Adrenal gland (tissue), 9 donors: ENCODE measurements at regions not wholly inside any gene's neighbourhood (a gene's known extent, or its start where the extent isn't known, plus 50 kb on each side); places are given as distances from the start of the nearest gene placed in this dataset.
A peak's percentile ranks its signal among the peaks of the same experiment; 100 is the strongest.

Experiments
- DNase-seq, 7 donors: peaks; one replicate each; pipeline ENCODE4 v3.0.0-alpha.2; 2019 to 2020
- H3K27ac ChIP-seq, 5 donors: fragments of 200-600 bp; sonication (generic) in 4 of 5; 1 replicate in 3 of 5; 2 replicates in 2 of 5; pipeline versions ENCODE4 v1.5.1 to v1.8.0; 2016 to 2020; ENCODE audit warnings: mild to moderate bottlenecking in 1 of 5
- H3K27me3 ChIP-seq: fragments of 200-600 bp; 2 replicates; pipeline ENCODE4 v1.8.0; 2021
- H3K36me3 ChIP-seq, 2 donors: fragments of 200-600 bp; replicated peaks in 1 of 2; 1 replicate in 1 of 2; 2 replicates in 1 of 2; pipeline versions ENCODE4 v1.5.1 to v1.8.0; 2018 to 2022
- H3K4me1 ChIP-seq, 2 donors: fragments of 200-600 bp; replicated peaks in 1 of 2; 1 replicate in 1 of 2; 2 replicates in 1 of 2; pipeline versions ENCODE4 v1.5.1 to v1.8.0; 2018 to 2021
- H3K4me3 ChIP-seq, 4 donors: fragments of 200-600 bp; sonication (generic) in 3 of 4; one replicate each; pipeline ENCODE4 v1.5.1; 2016 to 2018
- H3K9me3 ChIP-seq, 3 donors: fragments of 200-600 bp; sonication (generic) in 1 of 3; replicated peaks in 1 of 3; 1 replicate in 2 of 3; 2 replicates in 1 of 3; pipeline versions ENCODE4 v1.5.1 to v1.8.0; 2016 to 2021
- POLR2A ChIP-seq, 2 donors: fragments of 450-650 bp; IDR thresholded peaks; one replicate each; pipeline ENCODE4 v1.6.1; 2017; ENCODE audit warnings: antibody characterized with exemption in 2 of 2, mild to moderate bottlenecking in 2 of 2, moderate library complexity in 1 of 2
- WGBS, 4 donors: extraction: QIAGEN DNeasy Blood & Tissue Kit in 2 of 4; methylation state at CpG; one replicate each; pipeline versions ENCODE4 v1.1.5 to v1.1.7; 2013 to 2017; 5-methylcytosine and 5-hydroxymethylcytosine counted together
- intact Hi-C, 2 donors: fragments of 100-400 bp; cut with DNase I; formaldehyde crosslinking; loops; one replicate each; pipeline versions ENCODE4 v1.14.1 to v1.15.0; 2022 to 2023
- TF ChIP-seq, protein P1 (sequence below), 6 experiments: fragments of 450-650 bp in 4 of 6; fragments of 200-600 bp in 2 of 6; sonication (generic) in 1 of 6; IDR thresholded peaks; 1 replicate in 5 of 6; 2 replicates in 1 of 6; pipeline versions ENCODE4 v1.5.1 to v1.8.0; 2016 to 2021; ENCODE audit warnings: antibody characterized with exemption in 6 of 6, mild to moderate bottlenecking in 2 of 6, moderate library complexity in 1 of 6
- donor health status: healthy with polysubstance abuse.
- donor health status: Bipolar disorder and iron deficiency.
- donor health status: DM: yes; HTN: yes; CAD: no.
- donor health status: DM: no; HTN: no; CAD: no.
- donor health status: DM: no; HTN: no; CAD: no.

DNA sequence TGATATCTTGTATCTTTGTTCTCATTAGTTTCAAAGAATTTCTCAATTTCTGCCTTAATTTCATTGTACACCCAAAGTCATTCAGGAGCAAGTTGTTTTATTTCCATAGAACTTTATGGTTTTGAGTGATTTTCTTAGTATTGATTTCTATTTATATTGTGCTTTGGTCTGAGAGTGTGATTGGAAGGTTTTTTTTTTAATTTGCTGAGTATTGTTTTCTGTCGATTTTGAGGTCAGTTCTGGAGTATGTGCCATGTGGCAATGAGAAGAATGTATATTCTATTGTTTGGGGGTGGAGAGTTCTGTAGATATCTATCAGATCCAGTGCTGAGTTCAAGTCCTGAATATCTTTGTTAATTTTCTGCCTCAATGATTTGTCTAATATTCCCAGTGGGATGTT, 138.4 kb downstream of the MOBP start:
- Histone ChIP-seq H3K4me3 (no peak overlapping the region), H3K27me3 (no peaks in the 10 kb centered on the region), H3K9me3 (no peaks in the 10 kb centered on the region), H3K27ac (no peak overlapping the region), H3K4me1 (no peaks in the 10 kb centered on the region), H3K36me3 (no peaks in the 10 kb centered on the region)
- intact Hi-C loops = no loop called here
- no peak for TF ChIP-seq POLR2A (IDR thresholded peaks at IDR 0.05)
- TF ChIP-seq, protein P1, sequence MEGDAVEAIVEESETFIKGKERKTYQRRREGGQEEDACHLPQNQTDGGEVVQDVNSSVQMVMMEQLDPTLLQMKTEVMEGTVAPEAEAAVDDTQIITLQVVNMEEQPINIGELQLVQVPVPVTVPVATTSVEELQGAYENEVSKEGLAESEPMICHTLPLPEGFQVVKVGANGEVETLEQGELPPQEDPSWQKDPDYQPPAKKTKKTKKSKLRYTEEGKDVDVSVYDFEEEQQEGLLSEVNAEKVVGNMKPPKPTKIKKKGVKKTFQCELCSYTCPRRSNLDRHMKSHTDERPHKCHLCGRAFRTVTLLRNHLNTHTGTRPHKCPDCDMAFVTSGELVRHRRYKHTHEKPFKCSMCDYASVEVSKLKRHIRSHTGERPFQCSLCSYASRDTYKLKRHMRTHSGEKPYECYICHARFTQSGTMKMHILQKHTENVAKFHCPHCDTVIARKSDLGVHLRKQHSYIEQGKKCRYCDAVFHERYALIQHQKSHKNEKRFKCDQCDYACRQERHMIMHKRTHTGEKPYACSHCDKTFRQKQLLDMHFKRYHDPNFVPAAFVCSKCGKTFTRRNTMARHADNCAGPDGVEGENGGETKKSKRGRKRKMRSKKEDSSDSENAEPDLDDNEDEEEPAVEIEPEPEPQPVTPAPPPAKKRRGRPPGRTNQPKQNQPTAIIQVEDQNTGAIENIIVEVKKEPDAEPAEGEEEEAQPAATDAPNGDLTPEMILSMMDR (IDR thresholded peaks at IDR 0.05) = no peak
- WGBS, 4 donors = 79 to 86% (median 83%) methylated on average over 1 of the region's 1 CpG
- DNase-seq = no peak

- no peak for DNase-seq
- no peak overlapping the region for H3K4me3 ChIP-seq
- no peaks in the 10 kb centered on the region for H3K9me3 ChIP-seq
- no peaks in the 10 kb centered on the region for H3K36me3 ChIP-seq
- WGBS, 4 donors = 74 to 83% (median 79%) methylated on average over 1 of the region's 1 CpG
- no peaks in the 10 kb centered on the region for H3K4me1 ChIP-seq
- intact Hi-C loops = no loop called here
- TF ChIP-seq POLR2A (IDR thresholded peaks at IDR 0.05) = no peak
- TF ChIP-seq, protein P1 (IDR thresholded peaks at IDR 0.05) = no peak
- H3K27me3 ChIP-seq = no peaks in the 10 kb centered on the region
- H3K27ac ChIP-seq = no peak overlapping the region
These were observed 158.7 kb downstream of the MOBP start for GRCh38 chr3:39626198-39626597.

DNA sequence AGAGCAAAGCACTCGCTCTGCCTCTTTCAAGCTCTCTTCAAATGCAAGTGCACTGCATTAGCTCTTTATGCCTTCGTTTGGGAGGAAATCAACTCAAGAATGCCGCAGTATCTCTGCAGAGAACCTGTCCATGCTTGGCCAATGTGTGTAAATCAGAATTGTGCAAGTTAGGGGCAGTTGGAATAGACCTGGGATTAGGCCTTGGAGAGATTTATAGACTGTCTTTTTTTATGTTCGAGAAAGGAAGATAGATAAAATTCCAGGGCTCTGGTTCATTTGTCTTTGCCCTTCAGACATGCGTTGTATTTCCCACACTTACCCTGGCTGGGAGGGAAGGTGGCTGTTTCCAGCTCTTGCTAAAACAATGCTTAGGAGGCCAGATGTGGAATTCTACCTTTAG, 163.7 kb downstream of the MOBP start:
- no peak overlapping the region for H3K4me3 ChIP-seq
- intact Hi-C loops = no loop called here
- no peaks in the 10 kb centered on the region for H3K27me3 ChIP-seq
- H3K36me3 ChIP-seq = no peaks in the 10 kb centered on the region
- H3K27ac ChIP-seq = no peak overlapping the region
- H3K4me1 ChIP-seq = no peaks in the 10 kb centered on the region
- no peaks in the 10 kb centered on the region for H3K9me3 ChIP-seq
- no peak for TF ChIP-seq POLR2A (IDR thresholded peaks at IDR 0.05)
- TF ChIP-seq, protein P1 (IDR thresholded peaks at IDR 0.05) = no peak
- 20 to 37% (median 26%) methylated on average over 5 of the region's 5 CpGs for WGBS, 4 donors
- peak in 2 of 7 donors; percentile 18 to 43 for DNase-seq

GRCh38 chr3:39637807-39638206, 170.3 kb downstream of the MOBP start:
- no peaks in the 10 kb centered on the region for H3K27me3 ChIP-seq
- TF ChIP-seq POLR2A (IDR thresholded peaks at IDR 0.05) = no peak
- TF ChIP-seq, protein P1 (IDR thresholded peaks at IDR 0.05) = peak in 1 of 6 experiments; percentile 8
- peak in 1 of 7 donors; percentile 4 for DNase-seq
- no peaks in the 10 kb centered on the region for H3K36me3 ChIP-seq
- H3K4me3 ChIP-seq = no peak overlapping the region
- no peak overlapping the region for H3K27ac ChIP-seq
- H3K4me1 ChIP-seq = peaks cover 0 to 6% of the 10 kb centered on the region in 2 donors
- WGBS, 4 donors = 87 to 88% (median 87%) methylated on average over 1 of the region's 1 CpG
- no peaks in the 10 kb centered on the region for H3K9me3 ChIP-seq
- intact Hi-C loops = no loop called here
